Brain pericyte (primary cell): ENCODE measurements at regions not wholly inside any gene's neighbourhood (a gene's known extent, or its start where the extent isn't known, plus 50 kb on each side); places are given as distances from the start of the nearest gene placed in this dataset.
"Not testable (repeated sequence)": the region's sequence is repeated elsewhere in the genome, so short reads cannot be mapped to it uniquely, and the experiment has no call there.

Experiments
- DNase-seq: peaks from one replicate; pipeline ENCODE4 v3.0.0-alpha.2; 2012; ENCODE audit warnings: low read depth, low spot score

DNA sequence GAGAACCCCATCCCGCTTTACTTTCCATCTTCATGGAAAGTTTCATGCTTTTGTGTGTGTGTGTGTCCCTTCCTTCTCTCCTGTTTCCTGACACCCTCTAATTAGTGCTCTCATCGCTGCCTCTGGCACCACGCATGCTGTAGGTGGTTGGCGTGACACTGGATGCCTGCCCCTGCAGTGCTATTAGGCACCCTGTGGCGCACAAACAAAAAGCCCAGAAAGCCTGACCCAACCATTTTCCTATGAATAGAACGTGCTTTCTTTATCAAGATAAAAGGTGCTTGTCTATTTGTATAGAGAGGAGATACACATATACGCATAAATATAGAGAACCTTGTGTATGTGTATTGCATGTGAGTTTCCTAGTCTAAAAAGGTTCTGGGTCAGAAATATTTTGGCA, 120.8 kb upstream of the CDCA7L start:
- no peak for DNase-seq

DNA sequence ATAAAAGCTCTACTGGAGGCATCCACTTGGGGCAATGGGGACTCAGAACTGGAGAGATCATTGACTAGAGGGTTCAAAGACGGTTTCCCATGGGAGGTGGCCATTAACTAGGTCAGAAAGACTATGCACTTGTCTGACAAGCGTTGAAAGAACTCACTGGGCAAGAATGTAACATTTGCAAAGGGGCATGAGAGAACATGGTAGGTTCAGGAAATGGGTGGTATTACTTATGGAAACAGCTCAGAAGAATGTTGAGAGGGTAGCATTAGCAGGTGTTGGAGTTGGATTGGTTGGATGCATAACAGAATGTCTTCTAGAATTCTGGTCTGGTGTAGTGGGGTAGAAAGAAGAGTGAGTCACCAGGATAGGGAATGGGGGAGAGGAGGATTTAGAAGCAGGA, 119.1 kb upstream of the CDCA7L start:
- no peak for DNase-seq

DNA sequence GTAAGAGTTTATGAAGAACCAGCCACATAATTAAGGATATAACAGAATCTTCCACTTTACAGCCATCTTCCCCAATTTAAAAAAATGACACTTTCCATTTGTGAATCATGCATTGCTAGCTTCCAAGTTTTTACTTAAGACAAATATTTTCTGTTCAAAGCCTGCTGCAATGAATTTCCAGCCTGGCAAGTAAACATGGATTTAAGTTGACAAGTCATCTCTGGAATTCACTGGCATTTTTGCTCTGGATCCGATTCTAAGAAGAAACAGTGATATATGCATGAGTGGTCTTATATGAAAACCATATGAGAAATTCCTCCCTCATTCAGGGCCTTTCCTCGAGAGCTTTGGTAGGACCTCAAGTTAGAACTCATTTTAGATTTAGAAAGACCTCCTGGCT, 116.1 kb upstream of the CDCA7L start:
- no peak for DNase-seq

DNA sequence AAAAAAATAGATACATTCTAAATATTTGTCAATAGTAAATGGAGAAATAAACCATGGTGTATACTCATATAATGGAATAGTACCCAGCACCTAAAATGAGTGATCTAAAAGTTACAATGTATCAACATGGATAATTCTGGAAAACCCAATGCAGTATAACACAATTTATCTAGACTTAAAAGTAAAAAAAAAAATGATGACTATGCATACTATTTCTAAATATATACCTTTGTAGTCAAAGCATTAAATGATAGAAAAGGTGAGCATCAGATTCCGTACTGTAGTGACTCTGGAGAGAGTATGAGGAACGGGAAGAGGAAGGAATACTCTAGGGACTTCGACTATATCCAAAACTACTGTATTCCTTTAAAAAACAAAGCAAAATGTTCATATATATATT, 115.2 kb upstream of the CDCA7L start:
- no peak for DNase-seq

DNA sequence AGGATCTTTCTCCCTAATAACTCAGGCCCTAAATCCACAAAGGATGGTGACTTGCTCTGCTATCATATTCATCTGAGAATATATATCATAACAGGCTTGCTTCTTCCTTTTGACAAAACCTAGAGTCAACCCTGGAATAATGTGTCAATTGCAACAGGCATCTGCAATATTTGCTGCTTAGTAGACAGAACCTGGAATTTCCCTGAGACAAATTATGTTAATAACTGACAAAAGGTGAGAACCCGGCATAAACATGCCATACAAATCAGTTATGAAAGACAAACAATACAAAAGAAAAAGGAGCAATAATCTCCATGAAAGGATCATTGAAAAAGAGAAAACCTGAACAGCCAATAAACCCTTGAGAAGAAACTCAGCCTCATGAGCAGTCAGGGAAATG, 114.5 kb upstream of the CDCA7L start:
- DNase-seq: no peak

DNA sequence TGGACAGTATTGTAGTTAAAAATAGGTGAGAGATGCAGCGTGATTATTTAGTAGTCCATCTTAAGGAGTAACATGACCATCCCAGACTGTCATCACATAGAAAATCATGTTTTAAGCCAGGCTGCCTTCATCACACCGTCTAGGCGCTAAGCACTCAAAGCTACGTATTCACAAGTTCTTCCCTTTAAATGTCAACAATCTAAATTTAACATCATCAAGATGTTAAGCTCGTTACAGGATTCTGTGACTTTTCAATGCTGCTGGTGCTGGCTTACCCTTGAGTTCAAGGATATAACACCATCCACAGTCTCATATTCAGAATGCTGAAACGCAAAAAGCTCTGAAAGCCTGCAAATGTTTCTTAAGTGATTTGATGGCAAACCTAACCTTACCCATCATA, 109.5 kb upstream of the CDCA7L start:
- no peak for DNase-seq

DNA sequence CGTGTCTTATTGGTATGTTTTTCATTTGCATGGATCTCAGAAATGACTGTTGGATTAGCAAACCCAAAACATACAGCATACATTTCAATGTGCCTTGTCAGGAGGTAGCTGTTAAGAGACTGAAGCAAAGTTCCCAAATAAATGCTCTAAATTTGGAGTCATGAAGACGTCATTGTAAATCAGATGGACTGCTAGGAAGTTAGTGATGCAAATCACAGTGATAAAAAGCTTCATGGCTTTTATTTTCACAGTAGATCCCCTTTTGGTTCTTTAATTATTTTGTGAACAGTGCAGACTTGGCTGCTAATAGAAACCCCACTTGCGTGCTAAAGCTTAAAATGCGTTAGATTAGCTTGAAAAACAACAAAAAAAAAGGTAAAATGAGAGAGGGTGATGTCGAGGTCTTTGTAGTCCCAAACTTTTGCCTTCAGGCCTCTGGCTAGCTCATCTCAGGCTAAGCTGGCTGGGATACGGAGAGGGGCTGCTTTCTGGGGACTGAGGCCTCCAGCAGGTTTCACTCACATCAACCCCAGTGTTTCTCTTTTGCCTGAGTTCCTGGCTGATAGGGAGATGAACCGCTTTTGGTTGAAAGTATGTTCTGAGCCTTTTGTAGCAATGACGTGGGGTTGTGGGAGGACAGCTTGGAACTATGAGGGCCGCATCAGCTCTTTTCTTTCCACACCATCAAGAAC, 107.1 kb upstream of the CDCA7L start:
- DNase-seq: no peak

DNA sequence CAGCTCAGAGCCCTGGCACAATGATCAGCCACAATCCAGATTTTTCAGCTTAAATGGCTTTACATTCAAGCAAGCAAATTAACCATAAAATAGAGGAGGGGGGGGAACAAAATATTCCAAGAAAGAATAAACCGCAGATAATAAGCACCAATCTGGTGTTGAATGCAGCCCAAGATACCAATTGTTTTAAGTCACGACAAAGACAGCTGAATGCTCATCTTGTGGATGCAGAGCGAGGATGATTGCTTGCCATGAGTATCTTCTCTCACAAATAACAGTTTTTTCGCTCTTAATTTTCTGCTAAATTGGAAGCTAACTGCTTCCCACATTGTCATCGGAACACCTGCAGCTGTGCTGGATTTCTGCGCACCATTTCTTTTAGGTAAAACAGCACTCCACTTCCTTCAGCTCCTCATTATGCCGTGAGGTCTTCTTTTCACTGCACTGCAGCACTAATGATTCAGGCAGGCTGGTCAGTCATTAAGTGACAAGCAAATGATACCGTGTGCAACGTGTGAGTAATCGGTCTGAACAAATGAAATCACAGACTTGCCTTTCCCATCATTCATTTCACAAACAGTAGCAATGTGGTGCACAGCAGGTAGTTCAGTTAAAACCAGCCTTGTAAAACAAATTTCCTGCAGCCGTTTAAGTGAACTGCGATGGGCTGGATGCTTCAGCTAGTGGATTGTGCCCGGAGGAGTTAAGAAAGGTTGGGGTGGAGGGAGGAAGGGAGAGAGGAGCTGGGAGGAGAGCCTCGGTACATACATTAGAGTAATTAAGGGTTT, 106.4 kb upstream of the CDCA7L start:
- no peak for DNase-seq

DNA sequence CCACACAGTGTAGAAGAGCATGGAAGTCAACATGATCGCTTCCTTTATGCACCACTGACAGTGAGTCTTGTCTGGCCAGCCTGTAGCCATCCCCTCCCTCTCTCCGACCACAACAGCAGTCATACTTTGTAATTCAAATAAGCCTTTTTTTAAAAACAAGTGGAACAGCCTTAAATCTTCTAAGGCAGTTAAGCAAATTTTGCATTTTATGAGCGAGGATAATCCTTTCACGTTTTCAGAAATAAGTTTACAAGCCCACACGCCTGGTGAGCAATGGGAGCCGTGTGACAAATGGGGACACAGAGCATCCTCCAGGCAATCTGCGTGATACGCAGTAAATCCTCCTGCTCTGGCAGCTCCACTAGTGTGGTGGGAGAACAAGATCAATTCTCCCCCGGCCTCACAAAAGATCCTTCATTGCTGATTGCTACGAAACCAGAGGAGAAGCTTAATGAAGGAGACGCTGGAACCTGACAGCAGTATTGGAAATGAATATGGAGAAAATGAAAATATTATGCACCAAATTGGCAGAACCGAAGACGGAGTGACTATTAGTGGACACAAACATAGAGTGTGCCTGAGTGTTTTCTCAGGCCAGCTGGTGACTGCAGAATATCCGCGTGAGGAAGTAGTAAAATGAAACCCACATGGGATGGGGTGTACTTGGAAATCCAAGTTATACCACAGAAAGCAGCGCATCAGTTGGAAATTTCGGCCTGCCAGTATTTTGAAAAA, 104.2 kb upstream of the CDCA7L start:
- no peak for DNase-seq

DNA sequence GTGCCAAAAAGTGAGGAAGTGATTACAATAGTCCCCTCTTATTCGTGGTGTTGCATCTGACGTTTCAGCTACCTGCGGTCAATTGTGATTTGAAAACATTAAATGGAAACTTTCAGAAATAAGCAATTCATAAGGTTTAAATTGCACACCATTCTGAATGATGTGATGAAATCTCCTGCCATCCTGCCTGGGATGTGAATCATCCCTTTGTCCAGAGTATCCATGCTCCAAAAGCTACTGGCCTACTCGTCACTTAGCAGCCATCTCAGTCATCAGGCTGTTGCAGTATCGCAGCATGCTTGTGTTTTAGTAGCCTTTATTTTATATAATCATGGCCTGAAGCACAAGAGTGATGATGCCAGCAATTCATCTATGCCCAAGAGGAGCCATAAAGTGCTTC, 97.7 kb upstream of the CDCA7L start:
- DNase-seq: no peak

DNA sequence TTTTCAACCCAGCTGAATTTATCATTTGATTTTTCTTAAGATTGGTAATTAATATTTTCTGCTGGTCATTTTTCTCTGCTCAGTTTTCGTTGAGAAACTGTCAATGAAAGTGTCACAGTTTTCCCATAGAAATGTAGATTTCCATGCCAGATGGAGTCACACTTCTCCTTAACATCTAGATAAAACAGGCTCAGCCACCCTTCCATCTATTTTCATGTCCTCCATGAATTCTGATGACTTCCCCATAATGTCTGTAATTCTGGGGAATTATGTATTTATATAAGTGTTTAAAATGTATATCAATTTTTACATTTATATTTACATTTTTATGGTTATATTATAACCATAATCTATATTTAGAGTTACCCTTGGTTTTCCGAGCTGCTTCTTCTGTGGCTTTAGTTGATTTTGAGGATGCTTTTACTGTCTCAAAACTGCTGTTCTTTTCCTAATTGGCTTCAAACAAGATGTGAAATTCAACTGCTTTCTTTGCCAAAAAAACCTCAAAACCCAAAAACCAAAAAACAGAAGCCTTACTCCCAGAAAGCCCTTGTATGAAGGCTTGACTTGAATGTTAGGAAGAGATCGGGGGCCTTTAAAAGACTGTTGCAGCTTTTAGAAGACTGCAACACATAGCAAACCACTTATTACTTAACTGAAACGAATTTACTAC, 95.4 kb upstream of the CDCA7L start:
- DNase-seq: no peak

DNA sequence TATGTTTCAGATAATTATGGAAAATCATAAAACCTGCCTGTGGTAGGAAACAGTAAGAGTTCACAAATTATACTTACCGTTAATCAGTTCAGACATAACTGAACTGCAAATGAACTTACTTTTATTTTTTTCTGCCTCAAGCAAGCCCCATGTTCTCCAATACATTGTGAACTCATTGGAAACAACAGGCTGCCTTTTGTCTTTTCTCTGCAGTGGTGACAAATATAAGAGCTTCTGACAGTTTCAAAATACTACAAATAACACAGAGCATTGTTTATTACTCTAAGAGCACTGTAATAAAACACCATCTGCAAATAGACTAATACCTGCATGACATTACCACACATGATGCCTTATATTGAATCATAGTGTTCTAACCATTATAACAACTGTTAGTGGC, 94.0 kb upstream of the CDCA7L start:
- DNase-seq: no peak

DNA sequence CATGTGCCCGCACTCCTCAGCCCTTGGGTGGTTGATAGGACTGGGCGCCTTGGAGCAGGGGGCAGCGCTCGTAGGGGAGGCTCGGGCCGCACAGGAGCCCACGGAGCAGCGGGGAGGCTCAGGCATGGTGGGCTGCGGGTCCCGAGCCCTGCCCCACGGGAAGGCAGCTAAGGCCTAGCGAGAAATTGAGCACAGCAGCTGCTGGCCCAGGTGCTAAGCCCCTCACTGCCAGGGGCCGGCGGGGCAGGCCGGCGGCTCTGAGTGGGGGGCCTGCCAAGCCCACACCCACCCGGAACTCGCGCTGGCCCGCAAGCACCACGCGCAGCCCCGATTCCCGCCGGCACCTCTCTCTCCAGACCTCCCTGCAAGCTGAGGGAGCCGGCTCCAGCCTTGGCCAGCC, 86.7 kb upstream of the CDCA7L start:
- DNase-seq: not testable (repeated sequence)

DNA sequence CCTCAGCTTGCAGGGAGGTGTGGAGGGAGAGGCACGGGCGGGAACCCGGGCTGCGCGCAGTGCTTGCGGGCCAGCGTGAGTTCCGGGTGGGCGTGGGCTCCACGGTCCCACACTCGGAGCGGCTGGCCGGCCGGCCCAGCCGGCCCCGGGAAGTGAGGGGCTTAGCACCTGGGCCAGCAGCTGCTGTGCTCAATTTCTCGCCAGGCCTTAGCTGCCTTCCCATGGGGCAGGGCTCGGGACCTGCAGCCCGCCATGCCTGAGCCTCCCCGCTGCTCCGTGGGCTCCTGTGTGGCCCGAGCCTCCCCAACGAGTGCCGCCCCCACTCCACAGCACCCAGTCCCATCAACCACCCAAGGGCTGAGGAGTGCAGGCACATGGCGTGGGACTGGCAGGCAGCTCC, 83.0 kb upstream of the CDCA7L start:
- DNase-seq: not testable (repeated sequence)

DNA sequence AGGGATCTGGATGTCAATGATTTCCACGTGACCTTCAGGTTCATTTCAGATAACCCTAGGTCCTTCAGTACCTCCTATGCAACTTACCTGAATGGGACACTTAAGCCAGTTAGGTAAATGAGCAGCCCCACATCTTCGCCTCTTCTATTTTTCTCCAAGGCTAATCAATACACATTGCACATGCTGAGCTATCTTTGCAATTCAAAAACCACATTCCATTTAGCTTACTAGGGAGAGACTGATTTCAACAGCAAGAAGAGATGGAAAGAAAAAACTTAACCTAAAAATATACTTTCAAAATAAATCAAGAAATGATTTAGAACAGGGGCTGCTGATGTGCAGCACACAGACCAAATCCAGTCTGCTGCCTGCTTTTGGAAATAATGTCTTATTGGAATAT, 81.8 kb upstream of the CDCA7L start:
- DNase-seq: no peak

DNA sequence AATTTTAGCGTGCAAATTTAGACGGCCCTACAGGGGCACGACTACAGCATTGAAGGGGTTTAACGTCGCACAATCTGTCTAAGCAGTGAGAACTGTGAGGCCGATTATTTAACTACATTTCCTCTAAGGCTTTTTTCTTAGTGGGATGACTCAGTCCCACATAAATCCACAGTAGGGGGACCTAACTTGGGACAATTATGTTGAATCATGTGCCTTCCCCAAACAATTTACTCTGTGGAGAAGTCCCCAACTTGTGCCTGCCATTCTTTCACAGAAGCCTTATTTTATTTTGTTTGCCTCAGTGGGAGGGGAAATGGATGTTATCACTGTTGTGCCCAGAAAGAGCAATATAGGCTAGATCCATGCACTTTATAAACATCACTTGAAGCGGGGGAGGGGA, 80.3 kb upstream of the CDCA7L start:
- DNase-seq: no peak

DNA sequence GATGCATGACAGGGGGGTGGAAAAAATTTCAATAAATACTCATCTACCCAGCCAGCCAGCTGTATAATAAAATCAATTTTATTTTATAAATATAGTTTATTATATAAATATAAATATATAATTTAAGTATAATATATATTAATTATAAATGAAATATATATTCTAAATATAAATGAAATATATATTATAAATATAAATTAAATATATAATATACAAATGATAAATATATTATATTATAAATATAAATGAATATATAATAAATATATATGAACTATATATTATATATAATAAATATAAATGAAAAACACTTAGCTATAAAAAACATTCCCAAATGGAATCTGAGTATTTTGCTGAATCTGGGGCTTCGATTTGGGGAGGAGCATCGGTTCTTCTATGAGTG, 79.4 kb upstream of the CDCA7L start:
- DNase-seq: no peak

DNA sequence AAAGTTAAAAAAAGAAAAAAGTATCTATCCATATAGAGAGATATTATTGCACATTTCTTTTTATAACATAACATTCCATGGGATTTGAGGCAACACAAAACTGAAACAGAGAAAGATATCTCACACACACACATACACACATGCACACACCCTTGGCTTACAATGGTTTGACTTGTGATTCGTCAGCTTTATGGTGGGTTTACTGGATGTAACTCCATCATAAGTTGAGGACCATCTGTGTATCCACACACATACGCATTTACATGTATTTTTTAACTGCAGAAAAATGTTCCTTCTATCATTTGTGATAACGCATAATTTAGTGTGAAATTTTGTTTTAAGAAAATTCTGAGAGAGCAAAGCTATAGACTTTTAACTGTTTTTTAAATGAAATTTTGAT, 74.2 kb upstream of the CDCA7L start:
- DNase-seq: no peak

DNA sequence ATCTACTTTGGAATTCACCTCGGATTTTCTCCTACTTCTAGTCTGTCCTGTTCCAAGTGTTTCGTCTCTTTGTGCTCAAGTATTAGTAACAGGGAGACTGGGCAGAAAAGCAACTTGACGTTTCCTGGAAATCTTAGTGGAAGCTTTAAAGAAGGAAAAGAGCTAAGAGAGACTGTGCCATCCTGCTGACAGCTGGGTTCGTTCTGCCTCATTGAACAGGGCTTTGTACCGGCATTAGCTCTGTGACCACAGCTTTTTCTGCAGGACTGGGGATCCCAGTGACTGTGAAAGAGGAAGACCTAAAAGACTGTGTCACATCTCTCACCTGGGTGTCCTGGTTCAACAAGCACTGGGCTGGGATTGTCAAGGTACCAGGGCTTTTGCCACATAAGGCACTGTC, 70.8 kb upstream of the CDCA7L start:
- no peak for DNase-seq

DNA sequence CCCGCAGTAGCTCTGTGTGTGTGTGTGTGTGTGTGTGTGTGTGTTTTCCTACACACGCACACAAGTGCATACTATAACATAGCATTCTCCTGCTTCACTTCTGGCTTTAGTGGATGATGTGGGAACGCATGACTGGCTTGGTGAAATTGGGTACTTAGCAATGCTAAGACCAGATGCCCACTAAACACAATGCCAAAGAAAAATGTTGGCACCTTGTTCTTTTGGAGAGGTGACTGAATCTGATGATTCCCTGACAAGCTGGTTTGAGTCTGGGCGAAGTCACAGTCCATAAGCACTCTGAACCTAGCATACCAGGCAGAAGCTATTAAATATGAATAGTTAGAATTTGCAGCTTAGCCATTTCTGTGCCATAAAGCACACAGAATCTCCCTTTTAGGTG, 68.0 kb upstream of the CDCA7L start:
- no peak for DNase-seq

DNA sequence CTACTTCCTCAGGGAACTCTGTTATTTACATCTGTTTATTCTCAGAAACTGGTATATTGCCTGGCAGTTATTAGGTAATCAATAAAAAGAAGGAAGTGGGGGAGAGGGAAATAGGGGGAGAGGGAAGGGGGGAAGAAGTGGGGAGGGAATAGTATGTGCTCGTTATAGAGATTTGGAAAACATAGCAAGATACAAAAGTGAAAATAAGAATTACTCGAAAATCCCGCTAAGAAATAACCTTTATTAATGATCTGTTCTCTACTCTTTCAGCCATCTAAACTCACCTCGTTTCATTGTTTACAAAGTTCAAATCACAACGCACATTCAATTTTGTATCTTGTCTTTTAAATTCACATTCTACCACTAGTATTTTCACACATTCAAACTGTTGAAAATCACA, 63.0 kb upstream of the CDCA7L start:
- no peak for DNase-seq

DNA sequence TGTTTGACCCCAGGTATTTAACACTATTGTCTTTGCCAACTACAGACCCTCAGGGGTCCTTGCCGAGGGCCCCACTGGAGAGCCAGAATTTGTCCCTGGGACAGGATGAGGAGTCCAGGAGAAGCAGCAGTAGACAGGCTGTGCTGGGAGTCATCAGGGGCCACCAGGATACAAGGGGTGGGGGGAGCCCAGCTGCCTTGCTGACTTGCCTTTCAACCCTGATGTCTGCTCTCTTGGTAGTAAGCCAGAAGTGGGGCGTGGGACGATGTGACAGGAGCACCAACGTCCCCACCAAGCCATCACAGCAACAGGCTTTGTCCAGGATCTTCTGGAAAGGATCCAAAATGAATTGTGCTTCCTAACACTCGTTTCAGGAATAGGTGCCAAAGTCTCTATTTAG, 62.4 kb upstream of the CDCA7L start:
- DNase-seq: no peak
